CD4-positive, alpha-beta T cell treated with Interferon gamma for 1 hour (primary cell): ENCODE measurements at regions not wholly inside any gene's neighbourhood (a gene's known extent, or its start where the extent isn't known, plus 50 kb on each side); places are given as distances from the start of the nearest gene placed in this dataset.

Experiments used
- DNase-seq: peaks from one replicate; pipeline ENCODE4 v3.0.0-alpha.2; 2020

DNA sequence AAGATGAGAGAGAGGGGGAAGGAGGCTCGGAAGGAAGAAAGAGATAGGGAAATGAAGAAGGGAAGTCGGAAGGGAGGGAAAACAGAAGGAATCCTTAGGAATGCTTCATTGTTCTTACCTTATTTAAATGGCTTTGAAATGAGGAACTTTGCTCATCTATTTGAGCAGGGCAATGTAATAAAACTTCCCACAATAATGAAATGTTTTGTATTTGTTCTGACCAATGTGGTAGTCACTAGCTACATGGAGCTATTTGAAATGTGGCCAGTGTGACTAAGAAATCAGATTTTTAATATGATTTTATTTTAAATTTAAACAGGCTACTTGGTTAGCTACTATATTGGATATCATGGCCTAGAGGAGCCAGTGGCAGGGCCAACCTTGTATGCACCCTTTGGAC, 510.6 kb downstream of the HTR7 start:
- DNase-seq, result no peak

- DNase-seq, result no peak
Observed at GRCh38 chr10:90350122-90350521, 507.7 kb downstream of the HTR7 start.

- no peak for DNase-seq
Observed at GRCh38 chr10:90352288-90352687, 505.6 kb downstream of the HTR7 start.

DNA sequence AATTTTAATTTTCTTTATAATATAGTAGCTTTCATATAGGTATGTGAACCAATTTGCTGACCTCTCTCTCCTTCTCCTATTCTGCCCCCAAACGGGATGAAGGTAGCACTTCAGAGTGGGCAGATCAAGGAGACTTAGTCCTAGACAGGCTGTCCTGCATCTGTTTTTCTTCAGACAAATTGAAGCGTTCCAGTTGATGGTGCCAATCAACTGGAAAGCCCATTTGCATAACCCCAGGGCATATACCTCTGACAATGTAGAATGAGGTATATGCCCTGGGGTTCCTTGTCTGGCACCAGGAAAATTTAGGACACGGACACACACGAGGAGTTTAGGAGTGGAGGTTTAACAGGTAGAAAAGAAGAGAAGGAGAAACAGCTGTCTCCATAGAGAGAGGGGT, 502.9 kb downstream of the HTR7 start:
- DNase-seq, result no peak

- no peak for DNase-seq
Observed at GRCh38 chr10:90363799-90364483, 493.9 kb downstream of the HTR7 start.

- DNase-seq, result no peak
Observed at GRCh38 chr10:90372451-90372850, 485.4 kb downstream of the HTR7 start.

GRCh38 chr10:90373911-90374310, 483.9 kb downstream of the HTR7 start:
- DNase-seq, result no peak

- no peak for DNase-seq
Observed at GRCh38 chr10:90378524-90379076, 479.2 kb downstream of the HTR7 start.

- no peak for DNase-seq
Observed at GRCh38 chr10:90381468-90381867, 476.4 kb downstream of the HTR7 start.

GRCh38 chr10:90389876-90390275, 468.0 kb downstream of the HTR7 start:
- DNase-seq, result no peak

- DNase-seq, result no peak
Observed at GRCh38 chr10:90394311-90394710, 463.5 kb downstream of the HTR7 start.

DNA sequence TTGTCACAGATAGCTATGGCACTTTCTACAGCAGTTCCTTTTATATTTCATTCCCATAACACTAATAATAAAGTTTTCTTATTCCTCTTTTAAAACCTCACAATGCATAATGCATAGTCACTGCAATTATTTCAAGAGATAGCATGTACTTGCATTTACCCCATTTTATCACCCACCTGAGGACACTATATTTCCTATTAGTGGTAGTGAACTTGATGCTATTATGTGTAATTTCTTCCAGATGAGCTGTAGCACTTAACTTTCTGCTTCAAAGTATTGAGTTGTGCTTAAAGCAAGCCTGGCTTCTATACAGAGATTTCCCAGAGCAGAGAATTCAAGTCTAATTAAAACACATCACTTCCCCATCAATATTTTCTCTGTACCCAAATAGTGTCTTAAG, 461.1 kb downstream of the HTR7 start:
- no peak for DNase-seq

DNA sequence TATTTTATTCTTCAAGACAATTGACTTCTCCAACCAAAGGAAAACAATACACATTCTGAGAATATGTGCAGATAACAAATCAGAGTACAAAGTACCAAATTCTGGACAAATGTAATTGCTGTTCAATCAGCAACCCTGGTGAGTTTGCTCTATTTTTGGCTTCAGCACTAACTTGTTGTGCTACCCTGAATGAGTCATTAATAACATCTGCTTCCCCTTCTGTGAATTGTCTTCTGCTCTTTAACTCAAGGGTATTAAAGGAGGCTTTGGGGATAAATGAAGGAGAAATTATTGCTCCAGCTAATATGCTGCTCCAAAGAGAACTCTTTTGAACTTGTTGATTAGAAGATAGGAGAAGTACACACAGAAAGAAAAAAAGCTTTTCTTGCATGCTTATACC, 459.3 kb downstream of the HTR7 start:
- DNase-seq, result no peak

DNA sequence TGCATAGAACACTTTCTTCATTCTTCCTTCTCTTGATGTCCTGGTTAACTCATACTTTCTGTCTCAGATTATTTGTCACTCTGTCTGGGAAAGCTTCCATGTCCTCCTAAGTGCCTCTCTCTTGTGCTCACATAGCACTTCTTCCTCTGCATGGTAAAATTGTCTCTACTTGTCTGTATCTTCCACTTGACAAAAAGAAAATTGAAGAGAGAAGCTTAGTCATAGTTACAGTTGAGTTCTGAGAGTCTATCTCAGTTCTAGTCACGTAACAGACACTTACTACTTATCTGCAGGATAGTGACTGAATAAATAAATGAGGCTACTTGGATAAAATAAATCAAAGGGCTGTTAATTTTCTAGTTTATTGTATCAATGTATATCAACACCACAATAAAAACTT, 458.1 kb downstream of the HTR7 start:
- DNase-seq, result no peak

DNA sequence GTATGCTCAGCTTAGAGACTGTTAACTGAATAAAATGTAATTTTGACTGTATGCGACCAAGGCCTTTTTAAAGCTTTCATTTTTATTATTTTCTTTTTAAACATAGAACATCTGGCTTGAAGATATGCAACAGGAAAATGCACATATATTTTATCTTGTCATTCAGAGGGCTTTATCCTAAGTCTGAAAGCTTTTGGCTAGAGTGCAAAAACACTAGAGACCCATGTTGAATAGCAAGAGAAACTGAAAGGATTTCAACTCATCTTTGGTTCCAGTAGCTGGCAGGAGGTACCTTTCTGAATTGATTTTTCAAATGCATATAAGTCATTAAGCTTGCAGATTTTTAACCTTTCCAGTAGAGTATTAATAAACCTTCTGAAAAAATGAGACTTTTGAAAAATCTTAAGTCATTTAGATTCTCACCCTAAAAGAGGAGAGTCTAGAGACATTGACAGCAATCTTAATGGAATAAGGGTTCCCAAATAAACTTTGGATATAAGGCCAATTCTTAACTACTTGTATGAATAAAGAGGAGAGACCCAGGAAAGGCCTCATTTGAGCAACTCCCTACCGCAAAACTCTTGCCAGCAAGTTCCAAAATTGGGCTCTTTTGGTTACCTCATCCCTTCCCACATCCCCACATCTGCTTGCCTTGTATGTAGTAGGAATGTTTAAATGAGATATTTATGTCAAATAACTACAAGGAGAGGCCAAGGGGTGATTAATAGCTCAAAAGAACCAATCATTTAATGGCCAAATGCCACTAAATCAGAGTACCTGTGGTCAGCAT, 454.4 kb downstream of the HTR7 start:
- no peak for DNase-seq

DNA sequence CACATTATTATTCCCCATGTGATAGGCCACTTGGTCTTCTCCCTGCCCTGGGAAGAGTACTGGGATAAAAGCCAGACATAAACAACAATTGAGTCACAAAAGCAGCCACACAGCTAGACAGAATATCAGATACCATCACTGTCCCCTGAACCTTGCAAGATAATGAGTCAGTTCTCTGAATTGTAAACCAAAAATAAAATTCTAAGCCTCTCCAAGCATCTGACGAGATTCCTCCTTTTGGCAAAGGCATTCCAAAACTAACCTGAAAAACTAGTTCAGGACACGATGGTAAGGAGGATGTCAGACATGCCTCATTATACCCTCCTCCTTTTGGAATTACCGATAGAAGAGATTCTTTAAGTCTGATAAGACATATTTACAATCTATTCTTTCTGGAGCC, 450.7 kb downstream of the HTR7 start:
- DNase-seq, result no peak

DNA sequence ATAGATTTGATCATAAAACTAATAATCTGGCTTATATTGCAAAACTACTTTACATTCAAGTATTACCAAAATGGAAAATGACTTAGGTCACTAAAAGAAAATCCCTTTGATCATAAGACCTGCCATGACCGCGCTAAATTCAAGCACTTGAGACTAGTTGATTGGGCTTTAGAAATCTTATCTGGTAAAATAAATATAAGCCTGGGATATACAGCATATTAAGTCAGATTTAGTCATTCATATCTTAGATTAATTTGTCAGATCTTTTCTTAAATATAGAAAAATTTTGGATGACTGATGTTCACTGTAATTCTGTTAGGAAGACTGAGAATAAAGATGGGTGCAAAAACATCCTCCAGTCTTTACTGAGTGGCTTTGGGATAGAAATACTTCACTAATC, 450.0 kb downstream of the HTR7 start:
- DNase-seq, result no peak

- DNase-seq, result no peak
Observed at GRCh38 chr10:90412582-90412981, 445.3 kb downstream of the HTR7 start.

DNA sequence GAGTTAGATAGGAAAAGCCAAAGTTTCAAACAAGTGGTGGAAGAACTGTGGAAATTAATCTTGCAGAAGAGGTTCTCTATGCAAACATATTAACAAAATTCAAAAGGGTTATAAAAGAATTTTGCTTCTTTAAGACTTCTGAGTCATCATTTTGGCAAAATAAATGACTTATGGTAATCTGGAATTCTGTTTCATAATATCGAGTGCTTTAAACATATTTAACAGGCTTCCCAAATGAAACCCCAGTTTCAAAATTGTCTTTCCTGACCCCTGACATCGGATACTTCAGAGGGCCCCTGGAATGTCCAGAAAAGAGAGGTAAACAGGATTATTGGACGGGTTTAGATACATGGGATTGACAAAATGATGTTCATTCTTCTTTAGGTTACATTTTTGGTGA, 444.6 kb downstream of the HTR7 start:
- no peak for DNase-seq

- DNase-seq, result no peak
Observed at GRCh38 chr10:90414926-90415325, 442.9 kb downstream of the HTR7 start.

- DNase-seq, result no peak
Observed at GRCh38 chr10:90417029-90417428, 440.8 kb downstream of the HTR7 start.

- no peak for DNase-seq
Observed at GRCh38 chr10:90417476-90418210, 440.2 kb downstream of the HTR7 start.

- DNase-seq, result no peak
Observed at GRCh38 chr10:90418869-90419652, 438.8 kb downstream of the HTR7 start.
